ENCODE measurements at regions not wholly inside any gene's neighbourhood (a gene's known extent, or its start where the extent isn't known, plus 50 kb on each side); places are given as distances from the start of the nearest gene placed in this dataset.

DNA sequence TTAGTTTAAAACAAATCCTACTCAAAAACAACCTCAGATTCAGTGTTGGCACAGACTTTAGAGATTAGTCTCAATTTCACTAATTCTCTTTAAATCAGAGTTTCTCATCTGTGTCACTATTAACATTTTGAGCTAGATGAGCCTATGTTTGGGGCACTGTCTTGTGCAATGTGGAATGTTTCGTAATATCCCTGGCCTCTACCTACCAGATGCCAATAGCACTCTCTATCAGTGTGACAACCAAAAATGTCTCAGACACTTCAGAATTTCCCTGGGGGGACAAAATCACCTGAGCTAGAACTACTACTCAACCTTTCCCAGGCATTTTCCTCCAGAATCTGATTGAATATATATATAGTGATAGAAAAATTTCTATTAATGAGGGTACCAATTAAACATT is 465.2 kb upstream of the RGMB start:
- Histone ChIP-seq H3K27me3 (no peaks in the 10 kb centered on the region), H3K9me3 (no peaks in the 10 kb centered on the region), H3K27ac (no peak overlapping the region), H3K36me3 (no peaks in the 10 kb centered on the region), H3K4me3 (no peak overlapping the region), H3K4me1 (no peaks in the 10 kb centered on the region)
- no peak for DNase-seq (ENCODE audit: extremely low spot score in 2 of 2)
- TF ChIP-seq, protein P1, sequence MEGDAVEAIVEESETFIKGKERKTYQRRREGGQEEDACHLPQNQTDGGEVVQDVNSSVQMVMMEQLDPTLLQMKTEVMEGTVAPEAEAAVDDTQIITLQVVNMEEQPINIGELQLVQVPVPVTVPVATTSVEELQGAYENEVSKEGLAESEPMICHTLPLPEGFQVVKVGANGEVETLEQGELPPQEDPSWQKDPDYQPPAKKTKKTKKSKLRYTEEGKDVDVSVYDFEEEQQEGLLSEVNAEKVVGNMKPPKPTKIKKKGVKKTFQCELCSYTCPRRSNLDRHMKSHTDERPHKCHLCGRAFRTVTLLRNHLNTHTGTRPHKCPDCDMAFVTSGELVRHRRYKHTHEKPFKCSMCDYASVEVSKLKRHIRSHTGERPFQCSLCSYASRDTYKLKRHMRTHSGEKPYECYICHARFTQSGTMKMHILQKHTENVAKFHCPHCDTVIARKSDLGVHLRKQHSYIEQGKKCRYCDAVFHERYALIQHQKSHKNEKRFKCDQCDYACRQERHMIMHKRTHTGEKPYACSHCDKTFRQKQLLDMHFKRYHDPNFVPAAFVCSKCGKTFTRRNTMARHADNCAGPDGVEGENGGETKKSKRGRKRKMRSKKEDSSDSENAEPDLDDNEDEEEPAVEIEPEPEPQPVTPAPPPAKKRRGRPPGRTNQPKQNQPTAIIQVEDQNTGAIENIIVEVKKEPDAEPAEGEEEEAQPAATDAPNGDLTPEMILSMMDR (IDR thresholded peaks at IDR 0.05), result no peak
- TF ChIP-seq POLR2A (IDR thresholded peaks at IDR 0.05) (no peak), POLR2AphosphoS5 (IDR thresholded peaks at IDR 0.05; ENCODE audit: insufficient read depth in 1 of 2, low read depth in 1 of 2) (no peak)
- intact Hi-C loops (cut with DNase I), result no loop called here

DNA sequence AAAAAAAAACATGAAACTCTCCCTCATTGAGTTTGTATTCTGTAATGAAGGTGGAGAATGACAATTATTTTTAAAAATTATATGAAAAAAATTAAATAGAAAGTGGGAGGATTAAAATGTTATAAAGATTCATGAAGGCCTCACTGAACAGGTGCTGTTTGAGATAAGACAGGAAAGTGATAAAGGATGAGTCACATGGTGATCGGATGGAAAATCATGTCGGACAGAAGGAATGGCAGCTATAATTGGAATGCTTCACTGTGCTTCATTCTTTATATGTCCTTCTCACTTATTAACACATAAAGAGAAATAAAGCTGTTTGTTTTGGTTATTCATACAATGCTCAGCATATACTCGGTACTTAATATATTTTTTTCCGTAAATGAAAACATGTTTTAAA is 464.5 kb upstream of the RGMB start:
- H3K9me3 ChIP-seq, result no peaks in the 10 kb centered on the region
- H3K36me3 ChIP-seq, result no peaks in the 10 kb centered on the region
- H3K27me3 ChIP-seq, result no peaks in the 10 kb centered on the region
- TF ChIP-seq POLR2A (IDR thresholded peaks at IDR 0.05), result no peak
- TF ChIP-seq, protein P1 (IDR thresholded peaks at IDR 0.05), result no peak
- TF ChIP-seq POLR2AphosphoS5 (IDR thresholded peaks at IDR 0.05; ENCODE audit: insufficient read depth in 1 of 2, low read depth in 1 of 2), result no peak
- no peak overlapping the region for H3K4me3 ChIP-seq
- DNase-seq (ENCODE audit: extremely low spot score in 2 of 2), result no peak
- intact Hi-C loops (cut with DNase I), result no loop called here
- H3K27ac ChIP-seq, result no peak overlapping the region
- no peaks in the 10 kb centered on the region for H3K4me1 ChIP-seq

DNA sequence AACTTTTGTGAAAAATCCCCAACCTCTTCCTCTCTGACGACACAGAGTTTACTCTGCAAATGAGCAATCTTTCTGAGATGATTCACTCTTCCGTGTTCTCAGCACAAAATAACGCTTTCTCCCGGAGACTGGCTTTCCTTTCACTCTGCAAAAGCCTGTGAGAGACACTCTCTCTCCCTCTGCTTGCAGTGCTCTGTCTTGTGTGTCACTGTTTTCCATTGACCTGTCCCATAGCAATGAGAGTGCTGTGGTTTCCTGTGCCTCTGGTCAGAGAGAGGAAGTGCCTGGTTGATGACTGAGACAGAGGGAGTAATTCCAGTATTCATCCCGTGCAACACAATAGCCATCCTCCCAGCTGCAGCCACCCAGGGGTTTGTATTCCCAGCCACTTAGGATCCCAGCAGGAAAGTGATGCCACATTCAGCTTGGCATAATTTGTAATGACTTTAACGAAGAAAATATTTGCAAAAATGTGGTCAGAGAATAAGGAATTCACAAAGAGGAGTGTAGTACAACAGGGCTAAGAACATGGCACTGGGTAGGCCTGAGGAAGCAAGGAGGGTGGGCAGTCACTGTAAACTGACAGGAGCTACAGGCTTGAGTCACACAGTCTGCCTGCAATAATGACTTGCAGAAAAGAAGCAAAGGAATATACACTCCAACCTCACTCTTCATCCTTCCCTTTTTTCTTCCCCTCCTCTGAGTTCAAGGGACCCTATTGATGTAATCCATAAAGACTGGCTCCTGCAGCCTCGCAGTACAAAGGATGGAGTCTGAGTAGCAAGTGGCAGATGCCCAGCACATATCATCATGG is 463.5 kb upstream of the RGMB start:
- H3K9me3 ChIP-seq, result no peaks in the 10 kb centered on the region
- no peaks in the 10 kb centered on the region for H3K4me1 ChIP-seq
- H3K27ac ChIP-seq, result no peak overlapping the region
- DNase-seq (ENCODE audit: extremely low spot score in 2 of 2), result no peak
- H3K4me3 ChIP-seq, result no peak overlapping the region
- H3K27me3 ChIP-seq, result no peaks in the 10 kb centered on the region
- intact Hi-C loops (cut with DNase I), result no loop called here
- TF ChIP-seq, protein P1 (IDR thresholded peaks at IDR 0.05), result no peak
- TF ChIP-seq POLR2A (IDR thresholded peaks at IDR 0.05) (no peak), POLR2AphosphoS5 (IDR thresholded peaks at IDR 0.05; ENCODE audit: insufficient read depth in 1 of 2, low read depth in 1 of 2) (no peak)
- H3K36me3 ChIP-seq, result no peaks in the 10 kb centered on the region

DNA sequence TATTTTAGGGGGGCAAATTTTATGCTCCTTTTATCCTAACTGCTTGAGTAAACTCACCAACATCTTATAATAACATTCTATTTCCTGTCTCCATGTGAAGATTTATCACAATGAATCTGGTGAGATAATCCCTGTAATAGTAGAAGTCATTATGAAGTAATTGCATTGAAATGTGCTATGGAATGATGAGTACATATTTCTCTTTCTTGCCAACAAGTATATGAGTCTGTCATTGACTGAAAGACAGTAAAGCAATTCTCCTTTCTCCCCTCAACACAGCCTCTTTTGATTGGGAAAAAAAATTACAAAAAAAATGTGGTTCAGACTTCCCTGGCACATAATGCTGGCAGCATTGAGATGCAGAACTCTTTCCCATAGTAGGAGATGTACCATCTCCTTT is 459.2 kb upstream of the RGMB start:
- no peak overlapping the region for H3K27ac ChIP-seq
- intact Hi-C loops (cut with DNase I), result no loop called here
- no peaks in the 10 kb centered on the region for H3K36me3 ChIP-seq
- no peaks in the 10 kb centered on the region for H3K4me1 ChIP-seq
- DNase-seq (ENCODE audit: extremely low spot score in 2 of 2), result no peak
- H3K9me3 ChIP-seq, result no peaks in the 10 kb centered on the region
- no peak overlapping the region for H3K4me3 ChIP-seq
- TF ChIP-seq POLR2AphosphoS5 (IDR thresholded peaks at IDR 0.05; ENCODE audit: insufficient read depth in 1 of 2, low read depth in 1 of 2) (no peak), POLR2A (IDR thresholded peaks at IDR 0.05) (no peak)
- TF ChIP-seq, protein P1 (IDR thresholded peaks at IDR 0.05), result no peak
- no peaks in the 10 kb centered on the region for H3K27me3 ChIP-seq

DNA sequence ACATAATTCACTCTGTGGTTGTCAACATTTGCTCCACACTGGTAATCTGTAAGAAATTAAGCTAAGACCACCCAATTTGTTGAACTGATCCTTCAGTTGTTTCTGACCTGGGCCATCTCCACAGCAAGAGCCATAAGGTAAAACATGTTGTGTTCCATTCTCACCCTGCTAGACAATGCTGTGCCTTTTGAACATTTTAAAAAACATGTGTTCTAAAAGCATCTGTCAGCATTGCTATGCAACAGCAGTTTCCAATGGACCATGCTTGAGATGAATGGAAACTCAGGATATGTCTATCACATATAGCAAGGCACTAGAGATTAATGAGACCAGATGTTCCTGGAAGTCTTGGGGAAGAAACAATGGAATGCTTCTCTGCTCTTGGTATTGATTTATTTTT is 455.1 kb upstream of the RGMB start:
- TF ChIP-seq POLR2AphosphoS5 (IDR thresholded peaks at IDR 0.05; ENCODE audit: insufficient read depth in 1 of 2, low read depth in 1 of 2), result no peak
- Histone ChIP-seq H3K27me3 (no peaks in the 10 kb centered on the region), H3K4me3 (no peak overlapping the region), H3K27ac (no peak overlapping the region), H3K9me3 (no peaks in the 10 kb centered on the region), H3K4me1 (no peaks in the 10 kb centered on the region), H3K36me3 (no peaks in the 10 kb centered on the region)
- DNase-seq (ENCODE audit: extremely low spot score in 2 of 2), result no peak
- intact Hi-C loops (cut with DNase I), result no loop called here
